ENCODE measurements at regions not wholly inside any gene's neighbourhood (a gene's known extent, or its start where the extent isn't known, plus 50 kb on each side); places are given as distances from the start of the nearest gene placed in this dataset.

GRCh38 chr17:54505404-54505803 is 395.2 kb upstream of the TOM1L1 start:
- DNase-seq (ENCODE audit: low spot score): no peak
- H3K4me1 Mint-ChIP-seq (ENCODE audit: low read depth): no peaks in the 10 kb centered on the region
- H3K27ac Mint-ChIP-seq: no peak overlapping the region
- peaks cover 18% of the 10 kb centered on the region for H3K9me3 Mint-ChIP-seq
- H3K27me3 Mint-ChIP-seq (ENCODE audit: low read depth): no peaks in the 10 kb centered on the region
- no peak overlapping the region for H3K4me3 Mint-ChIP-seq (ENCODE audit: low read depth)
- intact Hi-C loops (cut with micrococcal nuclease): no loop called here
- H3K36me3 Mint-ChIP-seq (ENCODE audit: low read depth): no peaks in the 10 kb centered on the region

- no peak overlapping the region for H3K27ac Mint-ChIP-seq
- H3K27me3 Mint-ChIP-seq (ENCODE audit: low read depth): no peaks in the 10 kb centered on the region
- no peak for DNase-seq (ENCODE audit: low spot score)
- H3K4me3 Mint-ChIP-seq (ENCODE audit: low read depth): no peak overlapping the region
- peaks cover 30% of the 10 kb centered on the region for H3K9me3 Mint-ChIP-seq
- no peaks in the 10 kb centered on the region for H3K36me3 Mint-ChIP-seq (ENCODE audit: low read depth)
- intact Hi-C loops (cut with micrococcal nuclease): no loop called here
- H3K4me1 Mint-ChIP-seq (ENCODE audit: low read depth): no peaks in the 10 kb centered on the region
Measured at GRCh38 chr17:54518706-54519105, 381.9 kb upstream of the TOM1L1 start.

DNA sequence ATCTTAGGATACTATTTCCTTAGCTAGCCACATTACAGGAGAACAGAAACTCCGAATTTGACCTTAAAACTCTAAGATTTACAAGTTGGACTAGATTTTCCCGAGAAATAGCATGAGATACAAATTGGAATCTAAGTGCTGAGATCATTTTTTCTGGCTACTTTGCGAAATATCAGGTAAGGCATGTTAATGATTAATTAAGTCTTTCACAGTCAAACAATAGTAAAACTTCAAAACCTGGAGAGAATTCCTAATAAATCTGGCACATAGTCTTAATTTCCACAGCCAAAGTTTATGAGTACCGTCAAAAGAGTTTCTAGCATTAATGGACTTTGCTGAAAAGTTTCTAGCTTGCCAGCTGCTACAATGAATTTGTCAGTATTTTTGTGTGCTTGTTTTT is 379.5 kb upstream of the TOM1L1 start:
- Mint-ChIP-seq H3K4me3 (ENCODE audit: low read depth) (no peak overlapping the region), H3K4me1 (ENCODE audit: low read depth) (no peaks in the 10 kb centered on the region), H3K9me3 (peaks cover 31% of the 10 kb centered on the region), H3K36me3 (ENCODE audit: low read depth) (no peaks in the 10 kb centered on the region), H3K27me3 (ENCODE audit: low read depth) (no peaks in the 10 kb centered on the region), H3K27ac (no peak overlapping the region)
- intact Hi-C loops (cut with micrococcal nuclease): no loop called here
- no peak for DNase-seq (ENCODE audit: low spot score)

GRCh38 chr17:54524501-54524900 is 376.2 kb upstream of the TOM1L1 start:
- H3K4me3 Mint-ChIP-seq (ENCODE audit: low read depth): no peak overlapping the region
- H3K27me3 Mint-ChIP-seq (ENCODE audit: low read depth): no peaks in the 10 kb centered on the region
- H3K27ac Mint-ChIP-seq: no peak overlapping the region
- no peaks in the 10 kb centered on the region for H3K4me1 Mint-ChIP-seq (ENCODE audit: low read depth)
- intact Hi-C loops (cut with micrococcal nuclease): no loop called here
- DNase-seq (ENCODE audit: low spot score): no peak
- H3K36me3 Mint-ChIP-seq (ENCODE audit: low read depth): no peaks in the 10 kb centered on the region
- H3K9me3 Mint-ChIP-seq: peaks cover 17% of the 10 kb centered on the region

DNA sequence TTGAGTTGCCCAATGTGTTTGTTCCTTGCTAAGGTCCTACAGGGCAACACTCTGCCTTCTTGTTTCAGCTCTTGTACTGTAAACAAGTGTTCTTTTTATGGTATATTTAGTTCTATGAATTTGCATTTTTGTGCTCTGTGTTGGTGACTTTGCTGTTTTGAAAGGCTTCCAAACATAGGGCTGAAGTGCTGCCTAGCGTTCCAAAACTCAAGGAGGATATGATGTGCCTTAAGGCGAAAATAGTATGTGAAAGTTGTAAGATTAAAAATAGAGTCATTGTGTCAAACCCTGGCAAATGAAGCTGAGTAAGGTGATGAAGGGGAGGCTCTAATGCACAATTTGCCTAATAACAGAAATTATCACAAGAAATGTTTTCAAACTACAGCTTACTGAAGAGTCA is 372.7 kb upstream of the TOM1L1 start:
- no peaks in the 10 kb centered on the region for H3K4me1 Mint-ChIP-seq (ENCODE audit: low read depth)
- intact Hi-C loops (cut with micrococcal nuclease): no loop called here
- no peak overlapping the region for H3K27ac Mint-ChIP-seq
- peaks cover 7% of the 10 kb centered on the region for H3K9me3 Mint-ChIP-seq
- DNase-seq (ENCODE audit: low spot score): no peak
- no peaks in the 10 kb centered on the region for H3K36me3 Mint-ChIP-seq (ENCODE audit: low read depth)
- no peaks in the 10 kb centered on the region for H3K27me3 Mint-ChIP-seq (ENCODE audit: low read depth)
- no peak overlapping the region for H3K4me3 Mint-ChIP-seq (ENCODE audit: low read depth)

GRCh38 chr17:54530398-54530797 is 370.3 kb upstream of the TOM1L1 start:
- Mint-ChIP-seq H3K27me3 (ENCODE audit: low read depth) (no peaks in the 10 kb centered on the region), H3K36me3 (ENCODE audit: low read depth) (no peaks in the 10 kb centered on the region), H3K4me1 (ENCODE audit: low read depth) (no peaks in the 10 kb centered on the region), H3K27ac (no peak overlapping the region), H3K9me3 (peaks cover 1% of the 10 kb centered on the region), H3K4me3 (ENCODE audit: low read depth) (no peak overlapping the region)
- no peak for DNase-seq (ENCODE audit: low spot score)
- intact Hi-C loops (cut with micrococcal nuclease): no loop called here

DNA sequence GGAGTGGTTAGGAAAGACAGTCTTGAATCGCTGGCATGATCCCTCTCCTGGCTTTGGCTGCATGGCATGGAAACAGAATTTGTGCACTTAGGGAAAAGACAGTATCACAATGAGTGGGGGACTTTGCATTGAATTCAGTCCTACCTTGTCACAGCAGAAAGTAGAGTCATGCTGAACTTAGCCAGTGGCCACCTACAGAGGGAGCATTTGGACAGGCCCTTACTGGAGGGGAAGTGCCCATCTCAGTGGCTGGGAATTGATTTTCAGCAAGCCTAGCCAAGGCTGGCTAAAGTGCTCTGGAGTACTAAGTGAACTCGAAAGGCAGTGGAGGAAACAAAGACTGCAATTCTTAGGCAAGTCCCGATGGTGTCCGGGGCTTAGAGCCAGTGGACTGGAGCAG is 364.3 kb upstream of the TOM1L1 start:
- Mint-ChIP-seq H3K9me3 (peaks cover 24% of the 10 kb centered on the region), H3K4me3 (ENCODE audit: low read depth) (no peak overlapping the region), H3K27ac (no peak overlapping the region), H3K4me1 (ENCODE audit: low read depth) (no peaks in the 10 kb centered on the region), H3K27me3 (ENCODE audit: low read depth) (no peaks in the 10 kb centered on the region), H3K36me3 (ENCODE audit: low read depth) (no peaks in the 10 kb centered on the region)
- intact Hi-C loops (cut with micrococcal nuclease): no loop called here
- DNase-seq (ENCODE audit: low spot score): no peak

DNA sequence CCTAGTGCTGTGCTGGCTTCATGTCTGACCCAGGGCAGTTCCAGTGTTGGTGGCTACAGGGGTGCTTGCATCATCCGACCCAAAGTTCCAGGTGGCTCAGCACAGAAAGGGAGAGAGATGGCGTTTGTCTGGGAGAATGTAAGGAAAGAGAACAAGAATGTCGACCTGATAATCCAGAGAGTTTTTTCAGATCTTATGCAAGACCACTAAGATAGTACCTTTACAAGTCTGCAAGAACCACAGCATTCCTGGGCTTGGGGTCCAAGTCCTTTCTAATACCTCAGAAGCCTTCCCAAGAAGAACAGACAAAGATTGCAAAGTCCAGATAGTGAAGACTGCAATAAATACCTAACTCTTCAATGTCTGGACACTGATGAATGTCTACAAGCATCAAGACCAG is 363.0 kb upstream of the TOM1L1 start:
- intact Hi-C loops (cut with micrococcal nuclease): no loop called here
- H3K4me3 Mint-ChIP-seq (ENCODE audit: low read depth): no peak overlapping the region
- H3K4me1 Mint-ChIP-seq (ENCODE audit: low read depth): no peaks in the 10 kb centered on the region
- no peaks in the 10 kb centered on the region for H3K27me3 Mint-ChIP-seq (ENCODE audit: low read depth)
- no peaks in the 10 kb centered on the region for H3K36me3 Mint-ChIP-seq (ENCODE audit: low read depth)
- no peak for DNase-seq (ENCODE audit: low spot score)
- H3K9me3 Mint-ChIP-seq: peaks cover 33% of the 10 kb centered on the region
- H3K27ac Mint-ChIP-seq: no peak overlapping the region

- Mint-ChIP-seq H3K27me3 (ENCODE audit: low read depth) (no peaks in the 10 kb centered on the region), H3K27ac (no peak overlapping the region)
- intact Hi-C loops (cut with micrococcal nuclease): no loop called here
Measured at GRCh38 chr17:54544249-54544648, 356.4 kb upstream of the TOM1L1 start.

DNA sequence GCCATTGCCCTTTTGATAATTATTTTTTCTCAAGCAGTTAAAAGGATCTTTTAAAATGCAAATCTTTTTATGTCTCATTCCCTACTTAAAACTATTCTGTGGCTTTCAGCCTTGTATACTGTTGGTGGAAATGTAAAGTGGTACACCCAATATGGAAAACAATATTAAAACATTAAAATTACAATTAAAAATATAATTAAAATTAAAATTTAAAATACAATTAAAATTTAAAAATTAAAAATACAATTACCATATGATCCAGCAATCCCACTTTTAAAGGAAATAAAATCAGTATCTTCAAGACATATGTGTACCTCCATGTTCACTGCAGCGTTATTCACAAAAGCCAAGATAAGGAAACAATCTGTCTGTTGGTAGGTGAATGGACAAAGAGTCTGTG is 340.8 kb upstream of the TOM1L1 start:
- no peaks in the 10 kb centered on the region for H3K4me1 Mint-ChIP-seq (ENCODE audit: low read depth)
- H3K27ac Mint-ChIP-seq: no peak overlapping the region
- no peak overlapping the region for H3K4me3 Mint-ChIP-seq (ENCODE audit: low read depth)
- peaks cover 25% of the 10 kb centered on the region for H3K9me3 Mint-ChIP-seq
- intact Hi-C loops (cut with micrococcal nuclease): no loop called here
- no peaks in the 10 kb centered on the region for H3K27me3 Mint-ChIP-seq (ENCODE audit: low read depth)
- DNase-seq (ENCODE audit: low spot score): no peak
- H3K36me3 Mint-ChIP-seq (ENCODE audit: low read depth): no peaks in the 10 kb centered on the region

More at GRCh38 chr17:54544249-54544648, 356.4 kb upstream of the TOM1L1 start:
- DNase-seq (ENCODE audit: low spot score): no peak
- Mint-ChIP-seq H3K36me3 (ENCODE audit: low read depth) (no peaks in the 10 kb centered on the region), H3K4me1 (ENCODE audit: low read depth) (no peaks in the 10 kb centered on the region), H3K4me3 (ENCODE audit: low read depth) (no peak overlapping the region), H3K9me3 (peaks cover 32% of the 10 kb centered on the region)

DNA sequence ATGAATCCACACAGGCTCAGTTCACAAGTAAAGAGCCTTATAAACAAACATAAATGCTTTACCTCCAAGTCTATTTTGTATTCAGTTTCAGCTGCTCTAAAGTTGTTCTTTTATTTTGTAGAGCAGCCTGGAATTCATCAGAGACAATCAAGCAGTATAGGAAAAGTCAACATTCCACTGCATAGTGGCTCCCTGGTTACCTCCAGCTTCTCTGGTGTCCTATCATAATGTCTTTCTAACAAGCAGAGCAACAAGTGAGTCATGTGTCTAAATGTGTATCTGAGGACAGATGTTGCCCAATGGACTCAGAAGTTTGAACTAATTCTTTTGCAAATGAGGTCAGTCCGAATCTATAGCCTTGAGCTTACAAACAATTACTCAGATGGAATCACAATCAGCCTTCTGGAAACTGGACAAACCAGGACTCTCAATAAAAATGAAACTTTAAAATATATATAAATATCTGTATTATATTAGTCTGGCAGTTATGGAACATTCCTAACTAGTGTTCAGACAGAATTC is 292.0 kb upstream of the TOM1L1 start:
- Mint-ChIP-seq H3K4me3 (ENCODE audit: low read depth) (no peak overlapping the region), H3K27ac (no peak overlapping the region), H3K4me1 (ENCODE audit: low read depth) (no peaks in the 10 kb centered on the region), H3K27me3 (ENCODE audit: low read depth) (no peaks in the 10 kb centered on the region), H3K36me3 (ENCODE audit: low read depth) (no peaks in the 10 kb centered on the region), H3K9me3 (peaks cover 46% of the 10 kb centered on the region)
- intact Hi-C loops (cut with micrococcal nuclease): no loop called here
- DNase-seq (ENCODE audit: low spot score): no peak

GRCh38 chr17:54620399-54620978 is 280.2 kb upstream of the TOM1L1 start:
- intact Hi-C loops (cut with micrococcal nuclease): no loop called here
- no peaks in the 10 kb centered on the region for H3K27me3 Mint-ChIP-seq (ENCODE audit: low read depth)
- no peak overlapping the region for H3K4me3 Mint-ChIP-seq (ENCODE audit: low read depth)
- H3K9me3 Mint-ChIP-seq: peaks cover 20% of the 10 kb centered on the region
- no peak overlapping the region for H3K27ac Mint-ChIP-seq
- no peaks in the 10 kb centered on the region for H3K4me1 Mint-ChIP-seq (ENCODE audit: low read depth)
- no peak for DNase-seq (ENCODE audit: low spot score)
- no peaks in the 10 kb centered on the region for H3K36me3 Mint-ChIP-seq (ENCODE audit: low read depth)

- Mint-ChIP-seq H3K4me1 (ENCODE audit: low read depth) (no peaks in the 10 kb centered on the region), H3K9me3 (peaks cover 14% of the 10 kb centered on the region), H3K36me3 (ENCODE audit: low read depth) (no peaks in the 10 kb centered on the region), H3K27ac (no peak overlapping the region), H3K27me3 (ENCODE audit: low read depth) (no peaks in the 10 kb centered on the region), H3K4me3 (ENCODE audit: low read depth) (no peak overlapping the region)
- intact Hi-C loops (cut with micrococcal nuclease): no loop called here
- DNase-seq (ENCODE audit: low spot score): no peak
Measured at GRCh38 chr17:54623746-54624145, 276.9 kb upstream of the TOM1L1 start.
